Progenitor cell of endocrine pancreas (in vitro differentiated cells): ENCODE measurements at regions not wholly inside any gene's neighbourhood (a gene's known extent, or its start where the extent isn't known, plus 50 kb on each side); places are given as distances from the start of the nearest gene placed in this dataset.

ENCODE experiments used
- DNase-seq: peaks from one replicate; pipeline ENCODE4 v3.0.0; 2021; ENCODE audit warnings: low spot score; ENCODE audit not compliant: unreplicated experiment
- H3K27ac Mint-ChIP-seq: 2 replicates; pipeline ENCODE4 v1.8.0; 2021; ENCODE audit warnings: mild to moderate bottlenecking, moderate library complexity, mixed read lengths
- H3K27me3 Mint-ChIP-seq: 2 replicates; pipeline ENCODE4 v1.8.0; 2021; ENCODE audit warnings: mixed read lengths
- H3K36me3 Mint-ChIP-seq: 2 replicates; pipeline ENCODE4 v1.8.0; 2022; ENCODE audit warnings: mixed read lengths; ENCODE audit not compliant: insufficient read depth
- H3K4me1 Mint-ChIP-seq: 2 replicates; pipeline ENCODE4 v1.8.0; 2021; ENCODE audit warnings: low read depth, mixed read lengths
- H3K4me3 Mint-ChIP-seq: 2 replicates; pipeline ENCODE4 v1.8.0; 2021; ENCODE audit warnings: low read depth, mild to moderate bottlenecking, moderate library complexity, mixed read lengths
- H3K9me3 Mint-ChIP-seq: 2 replicates; pipeline ENCODE4 v1.8.0; 2021; ENCODE audit warnings: low read depth, mixed read lengths
- CTCF ChIP-seq: fragments of 200-600 bp; sonication (generic); IDR thresholded peaks from one replicate; pipeline ENCODE4 v1.5.0; 2021; ENCODE audit warnings: antibody characterized with exemption, mild to moderate bottlenecking; ENCODE audit not compliant: unreplicated experiment

GRCh38 chr6:54050750-54051149 lies 60.5 kb upstream of the MLIP start:
- Mint-ChIP-seq H3K4me3 (no peak overlapping the region), H3K36me3 (no peaks in the 10 kb centered on the region)

GRCh38 chr6:54053881-54054391 lies 57.3 kb upstream of the MLIP start:
- no peak for TF ChIP-seq CTCF
- Mint-ChIP-seq H3K9me3 (no peaks in the 10 kb centered on the region), H3K36me3 (no peaks in the 10 kb centered on the region), H3K4me3 (no peak overlapping the region), H3K27ac (no peak overlapping the region), H3K4me1 (peaks cover 11% of the 10 kb centered on the region), H3K27me3 (peaks cover 3% of the 10 kb centered on the region)
- no peak for DNase-seq

More at GRCh38 chr6:54050750-54051149, 60.5 kb upstream of the MLIP start:
- no peak for TF ChIP-seq CTCF
- Mint-ChIP-seq H3K4me1 (peaks cover 11% of the 10 kb centered on the region), H3K27me3 (peaks cover 3% of the 10 kb centered on the region), H3K9me3 (no peaks in the 10 kb centered on the region), H3K27ac (no peak overlapping the region)
- no peak for DNase-seq

- DNase-seq = no peak
- Mint-ChIP-seq H3K27ac (no peak overlapping the region), H3K4me1 (peaks cover 7% of the 10 kb centered on the region), H3K9me3 (no peaks in the 10 kb centered on the region), H3K4me3 (no peak overlapping the region), H3K36me3 (no peaks in the 10 kb centered on the region), H3K27me3 (peaks cover 3% of the 10 kb centered on the region)
- no peak for TF ChIP-seq CTCF
Measured at GRCh38 chr6:54056105-54056504, 55.1 kb upstream of the MLIP start.

GRCh38 chr6:54057058-54057457 lies 54.2 kb upstream of the MLIP start:
- Mint-ChIP-seq H3K9me3 (no peaks in the 10 kb centered on the region), H3K4me1 (peaks cover 7% of the 10 kb centered on the region), H3K4me3 (no peak overlapping the region), H3K27me3 (peaks cover 3% of the 10 kb centered on the region), H3K36me3 (no peaks in the 10 kb centered on the region), H3K27ac (no peak overlapping the region)
- no peak for TF ChIP-seq CTCF
- DNase-seq = no peak

- Mint-ChIP-seq H3K4me3 (no peak overlapping the region), H3K4me1 (peaks cover 7% of the 10 kb centered on the region), H3K36me3 (no peaks in the 10 kb centered on the region), H3K27ac (no peak overlapping the region), H3K27me3 (no peaks in the 10 kb centered on the region), H3K9me3 (no peaks in the 10 kb centered on the region)
- no peak for TF ChIP-seq CTCF
- no peak for DNase-seq
Measured at GRCh38 chr6:54058236-54058635, 53.0 kb upstream of the MLIP start.
